ENCODE measurements at regions not wholly inside any gene's neighbourhood (a gene's known extent, or its start where the extent isn't known, plus 50 kb on each side); places are given as distances from the start of the nearest gene placed in this dataset.

GRCh38 chr7:46942574-46942973 lies 639.3 kb downstream of the TNS3 start:
- peaks cover 2% of the 10 kb centered on the region; the same call in 1 of the 2 replicates for H3K27me3 ChIP-seq (ENCODE audit: control insufficient read depth, insufficient read depth, low read length)
- ATAC-seq (ENCODE audit: low read depth) (no peak), DNase-seq (no peak)
- TF ChIP-seq ELK1 (IDR thresholded peaks at IDR 0.05; ENCODE audit: borderline replicate concordance, low read depth, low read length): no peak
- no peak for TF ChIP-seq SMC3 (IDR thresholded peaks at IDR 0.05; ENCODE audit: low read depth, low read length)
- TF ChIP-seq CTCF (conservative IDR thresholded peaks at IDR 0.05; ENCODE audit: low read depth, low read length): no peak
- TF ChIP-seq RCOR1 (IDR thresholded peaks at IDR 0.05; ENCODE audit: insufficient replicate concordance, low read length): no peak
- no peak for TF ChIP-seq NFE2L2 (IDR thresholded peaks at IDR 0.05; ENCODE audit: low read depth, low read length)
- no peak for TF ChIP-seq CHD1 (IDR thresholded peaks at IDR 0.05; ENCODE audit: low read depth, low read length)
- TF ChIP-seq CEBPB (IDR thresholded peaks at IDR 0.05; ENCODE audit: low read depth, low read length): no peak
- TF ChIP-seq RFX5 (IDR thresholded peaks at IDR 0.05; ENCODE audit: low read depth, low read length): no peak
- no peak for TF ChIP-seq MAFK (IDR thresholded peaks at IDR 0.05; ENCODE audit: low read depth, low read length)
- TF ChIP-seq USF2 (IDR thresholded peaks at IDR 0.05; ENCODE audit: low read depth, low read length): no peak
- no peak for TF ChIP-seq POLR2A (IDR thresholded peaks at IDR 0.05; ENCODE audit: low read depth, low read length)
- TF ChIP-seq BHLHE40 (IDR thresholded peaks at IDR 0.05; ENCODE audit: low read depth, low read length): no peak
- no peak for TF ChIP-seq MXI1 (IDR thresholded peaks at IDR 0.05; ENCODE audit: borderline replicate concordance, low read depth, low read length)
- no peak for TF ChIP-seq FOS (IDR thresholded peaks at IDR 0.05; ENCODE audit: low read depth, low read length)
- H2AK9ac ChIP-seq (replicated peaks; ENCODE audit: low read depth, low read length, poor library complexity): no peak overlapping the region
- no peak overlapping the region for H3K9ac ChIP-seq (ENCODE audit: low read depth, low read length)
- no peaks in the 10 kb centered on the region for H3K36me3 ChIP-seq (ENCODE audit: control insufficient read depth, insufficient read depth, low read length)
- no peak overlapping the region for H2BK120ac ChIP-seq (ENCODE audit: low read depth, low read length)
- no peak overlapping the region for H3K4me2 ChIP-seq (ENCODE audit: low read depth, low read length)
- no peak overlapping the region for H4K5ac ChIP-seq (ENCODE audit: low read depth, low read length)
- dilution Hi-C loops (cut with HindIII; ENCODE audit: low sequenced_read_pairs, unreplicated experiment) (no loop called here), in situ Hi-C loops (cut with MboI; ENCODE audit: low sequenced_read_pairs) (loop anchor here (25.0 kb wide), 1 partner anchor 1030 kb away; the partner anchor contains the start of gene IGFBP3), intact Hi-C loops (cut with micrococcal nuclease) (no loop called here)
- no peaks in the 10 kb centered on the region for H3K79me1 ChIP-seq (ENCODE audit: low read depth in 1 of 2, low read length in 2 of 2)
- no peak overlapping the region for H3K4ac ChIP-seq (ENCODE audit: low read depth, low read length)
- H2BK20ac ChIP-seq (ENCODE audit: low read depth, low read length): no peak overlapping the region
- no peaks in the 10 kb centered on the region for H3K4me1 ChIP-seq (ENCODE audit: control insufficient read depth, insufficient read depth, low read length)
- ChIA-PET CTCF (no interaction called here), POLR2A (ENCODE audit: unreplicated experiment) (no interaction called here)
- no peaks in the 10 kb centered on the region for H4K20me1 ChIP-seq (ENCODE audit: insufficient read depth, low read length)
- H2AK5ac ChIP-seq (ENCODE audit: low read depth, low read length): no peak overlapping the region
- no peak overlapping the region for H3K23ac ChIP-seq (ENCODE audit: low read depth, low read length)
- BruUV-seq (replicated peaks): no TSS peak
- no peak overlapping the region for H3K4me3 ChIP-seq (ENCODE audit: insufficient read depth, low read depth, low read length)
- H3K14ac ChIP-seq (replicated peaks; ENCODE audit: low read depth, low read length): no peak overlapping the region
- 100% methylated on average over 1 of the region's 5 CpGs; no CpG with 5 or more reads in 1 of the 2 experiments for WGBS, 2 experiments (ENCODE audit: extremely low coverage in 2 of 2, insufficient read length in 1 of 2)
- no peaks in the 10 kb centered on the region for H3K9me3 ChIP-seq (ENCODE audit: control insufficient read depth, insufficient read depth, low read length)
- no peak overlapping the region for H2BK5ac ChIP-seq (ENCODE audit: low read depth, low read length, poor library complexity, severe bottlenecking)
- no peak overlapping the region for H3K27ac ChIP-seq (ENCODE audit: insufficient read depth, low read length)
- no peak overlapping the region for H3K18ac ChIP-seq (ENCODE audit: low read depth, low read length)
- no peak overlapping the region for H3K56ac ChIP-seq (ENCODE audit: extremely low read depth, insufficient read depth, low read length)
- H4K8ac ChIP-seq (ENCODE audit: low read depth in 2 of 2, low read length in 2 of 2): no peak overlapping the region
- no peak overlapping the region for H2BK15ac ChIP-seq (ENCODE audit: low read depth, low read length)
- no peak overlapping the region for H2AFZ ChIP-seq (replicated peaks; ENCODE audit: low read length, poor library complexity)
- H3K9me1 ChIP-seq (ENCODE audit: insufficient read depth, low read length): peaks cover 3% of the 10 kb centered on the region; the same call in 1 of the 2 replicates
- no peak overlapping the region for H4K91ac ChIP-seq (ENCODE audit: insufficient read depth, low read depth, low read length)

All from IMR-90 (cell line).